ENCODE measurements at regions not wholly inside any gene's neighbourhood (a gene's known extent, or its start where the extent isn't known, plus 50 kb on each side); places are given as distances from the start of the nearest gene placed in this dataset.

GRCh38 chr14:49051328-49052060 is 534.7 kb downstream of the RPS29 start:
- no peaks in the 10 kb centered on the region for H3F3A ChIP-seq (ENCODE audit: control insufficient read depth, insufficient read depth)
- no peaks in the 10 kb centered on the region for H3K9me2 ChIP-seq (replicated peaks; ENCODE audit: control insufficient read depth, low read length)
- H3K4me1 ChIP-seq (ENCODE audit: control insufficient read depth, low read length), result no peaks in the 10 kb centered on the region
- H3K4me3 ChIP-seq (ENCODE audit: low read length), result no peak overlapping the region
- H3K4me2 ChIP-seq (ENCODE audit: low read length), result no peak overlapping the region
- H4K20me1 ChIP-seq (ENCODE audit: control insufficient read depth, insufficient read depth, low read depth, low read length), result no peaks in the 10 kb centered on the region
- TF ChIP-seq EZH2phosphoT487 (IDR thresholded peaks at IDR 0.05; ENCODE audit: borderline replicate concordance, low read length), result no peak
- no peak for TF ChIP-seq CTCF (IDR thresholded peaks at IDR 0.05; ENCODE audit: low read depth, low read length, poor library complexity, severe bottlenecking)
- no peaks in the 10 kb centered on the region; the same call in 1 of the 2 replicates for H3K9me3 ChIP-seq (ENCODE audit: control insufficient read depth, insufficient read depth, low read length)
- no peaks in the 10 kb centered on the region for H3K27me3 ChIP-seq (ENCODE audit: control insufficient read depth, low read length)
- H3K36me3 ChIP-seq (ENCODE audit: control insufficient read depth, low read length), result no peaks in the 10 kb centered on the region
- H3K27ac ChIP-seq (ENCODE audit: low read depth, low read length), result no peak overlapping the region
- H3K79me2 ChIP-seq (ENCODE audit: control insufficient read depth, low read length), result no peaks in the 10 kb centered on the region

DNA sequence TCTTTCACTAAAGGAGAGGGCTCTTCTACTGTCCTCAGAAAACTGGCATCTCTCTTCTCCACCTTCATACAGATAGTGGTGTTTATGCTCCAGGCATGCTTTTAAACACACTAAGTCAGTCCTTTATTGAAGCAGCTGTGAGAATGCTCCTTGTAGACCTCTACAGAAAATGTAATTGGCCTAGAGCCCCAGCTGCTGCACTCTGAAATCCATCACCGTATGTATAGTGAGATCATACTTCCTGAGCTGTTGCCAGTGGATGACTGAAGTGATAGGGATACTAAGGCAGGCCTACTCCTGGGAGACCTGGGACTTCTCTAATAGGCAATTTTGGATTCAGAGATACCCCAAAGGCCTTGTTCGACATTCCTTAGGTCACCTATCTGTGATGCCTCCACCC is 535.4 kb downstream of the RPS29 start:
- no peaks in the 10 kb centered on the region for H3K27me3 ChIP-seq (ENCODE audit: control insufficient read depth, low read length)
- H3K79me2 ChIP-seq (ENCODE audit: control insufficient read depth, low read length), result no peaks in the 10 kb centered on the region
- no peak for TF ChIP-seq EZH2phosphoT487 (IDR thresholded peaks at IDR 0.05; ENCODE audit: borderline replicate concordance, low read length)
- TF ChIP-seq CTCF (IDR thresholded peaks at IDR 0.05; ENCODE audit: low read depth, low read length, poor library complexity, severe bottlenecking), result no peak

GRCh38 chr14:49049711-49050110 is 536.5 kb downstream of the RPS29 start:
- no peaks in the 10 kb centered on the region for H3K36me3 ChIP-seq (ENCODE audit: control insufficient read depth, low read length)
- no peak overlapping the region for H3K4me3 ChIP-seq (ENCODE audit: low read length)
- no peaks in the 10 kb centered on the region for H3K4me1 ChIP-seq (ENCODE audit: control insufficient read depth, low read length)
- H3F3A ChIP-seq (ENCODE audit: control insufficient read depth, insufficient read depth), result no peaks in the 10 kb centered on the region
- H3K4me2 ChIP-seq (ENCODE audit: low read length), result no peak overlapping the region
- H3K9me3 ChIP-seq (ENCODE audit: control insufficient read depth, insufficient read depth, low read length), result no peaks in the 10 kb centered on the region; the same call in 1 of the 2 replicates
- H3K79me2 ChIP-seq (ENCODE audit: control insufficient read depth, low read length), result no peaks in the 10 kb centered on the region
- TF ChIP-seq CTCF (IDR thresholded peaks at IDR 0.05; ENCODE audit: low read depth, low read length, poor library complexity, severe bottlenecking) (no peak), EZH2phosphoT487 (IDR thresholded peaks at IDR 0.05; ENCODE audit: borderline replicate concordance, low read length) (no peak)
- no peaks in the 10 kb centered on the region for H3K27me3 ChIP-seq (ENCODE audit: control insufficient read depth, low read length)
- H3K27ac ChIP-seq (ENCODE audit: low read depth, low read length), result no peak overlapping the region
- H3K9me2 ChIP-seq (replicated peaks; ENCODE audit: control insufficient read depth, low read length), result no peaks in the 10 kb centered on the region
- no peaks in the 10 kb centered on the region for H4K20me1 ChIP-seq (ENCODE audit: control insufficient read depth, insufficient read depth, low read depth, low read length)

More for the DNA sequence above, 535.4 kb downstream of the RPS29 start:
- Histone ChIP-seq H4K20me1 (ENCODE audit: control insufficient read depth, insufficient read depth, low read depth, low read length) (no peaks in the 10 kb centered on the region), H3K9me3 (ENCODE audit: control insufficient read depth, insufficient read depth, low read length) (no peaks in the 10 kb centered on the region; the same call in 1 of the 2 replicates), H3K27ac (ENCODE audit: low read depth, low read length) (no peak overlapping the region), H3K4me1 (ENCODE audit: control insufficient read depth, low read length) (no peaks in the 10 kb centered on the region), H3K9me2 (replicated peaks; ENCODE audit: control insufficient read depth, low read length) (no peaks in the 10 kb centered on the region), H3K4me2 (ENCODE audit: low read length) (no peak overlapping the region), H3F3A (ENCODE audit: control insufficient read depth, insufficient read depth) (no peaks in the 10 kb centered on the region), H3K36me3 (ENCODE audit: control insufficient read depth, low read length) (no peaks in the 10 kb centered on the region), H3K4me3 (ENCODE audit: low read length) (no peak overlapping the region)
